ENCODE measurements at regions not wholly inside any gene's neighbourhood (a gene's known extent, or its start where the extent isn't known, plus 50 kb on each side); places are given as distances from the start of the nearest gene placed in this dataset.

GRCh38 chr12:87529413-87529812 is 499.8 kb downstream of the C12orf50 start:
- H3K4me3 ChIP-seq (replicated peaks in 1 of 2; ENCODE audit: low read depth in 2 of 2, low read length in 2 of 2) = no peak overlapping the region
- DNase-seq (ENCODE audit: low read depth in 2 of 2) = no peak
- TF ChIP-seq, protein P1, sequence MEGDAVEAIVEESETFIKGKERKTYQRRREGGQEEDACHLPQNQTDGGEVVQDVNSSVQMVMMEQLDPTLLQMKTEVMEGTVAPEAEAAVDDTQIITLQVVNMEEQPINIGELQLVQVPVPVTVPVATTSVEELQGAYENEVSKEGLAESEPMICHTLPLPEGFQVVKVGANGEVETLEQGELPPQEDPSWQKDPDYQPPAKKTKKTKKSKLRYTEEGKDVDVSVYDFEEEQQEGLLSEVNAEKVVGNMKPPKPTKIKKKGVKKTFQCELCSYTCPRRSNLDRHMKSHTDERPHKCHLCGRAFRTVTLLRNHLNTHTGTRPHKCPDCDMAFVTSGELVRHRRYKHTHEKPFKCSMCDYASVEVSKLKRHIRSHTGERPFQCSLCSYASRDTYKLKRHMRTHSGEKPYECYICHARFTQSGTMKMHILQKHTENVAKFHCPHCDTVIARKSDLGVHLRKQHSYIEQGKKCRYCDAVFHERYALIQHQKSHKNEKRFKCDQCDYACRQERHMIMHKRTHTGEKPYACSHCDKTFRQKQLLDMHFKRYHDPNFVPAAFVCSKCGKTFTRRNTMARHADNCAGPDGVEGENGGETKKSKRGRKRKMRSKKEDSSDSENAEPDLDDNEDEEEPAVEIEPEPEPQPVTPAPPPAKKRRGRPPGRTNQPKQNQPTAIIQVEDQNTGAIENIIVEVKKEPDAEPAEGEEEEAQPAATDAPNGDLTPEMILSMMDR (IDR thresholded peaks at IDR 0.05; ENCODE audit: low read depth, low read length) = no peak

DNA sequence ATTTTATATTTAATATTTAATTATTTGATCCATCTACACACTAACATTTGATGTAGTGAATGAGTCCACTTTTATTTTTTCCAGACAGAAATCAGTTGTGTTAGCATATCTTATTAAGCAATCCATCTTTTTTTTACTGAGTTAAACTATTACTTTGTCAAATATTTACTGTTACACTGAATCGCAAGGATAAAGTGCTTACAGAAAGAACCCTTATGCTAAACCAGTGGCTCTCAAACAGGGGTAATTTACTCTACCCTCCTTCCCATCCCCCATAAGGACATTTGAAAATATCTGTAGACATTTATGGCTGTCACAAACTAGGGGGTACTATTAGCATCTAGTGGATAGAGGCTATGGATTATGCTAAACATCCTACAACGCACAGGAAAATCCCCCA is 508.2 kb downstream of the C12orf50 start:
- no peak overlapping the region for H3K4me3 ChIP-seq (replicated peaks in 1 of 2; ENCODE audit: low read depth in 2 of 2, low read length in 2 of 2)
- TF ChIP-seq, protein P1 (IDR thresholded peaks at IDR 0.05; ENCODE audit: low read depth, low read length) = no peak
- DNase-seq (ENCODE audit: low read depth in 2 of 2) = no peak

DNA sequence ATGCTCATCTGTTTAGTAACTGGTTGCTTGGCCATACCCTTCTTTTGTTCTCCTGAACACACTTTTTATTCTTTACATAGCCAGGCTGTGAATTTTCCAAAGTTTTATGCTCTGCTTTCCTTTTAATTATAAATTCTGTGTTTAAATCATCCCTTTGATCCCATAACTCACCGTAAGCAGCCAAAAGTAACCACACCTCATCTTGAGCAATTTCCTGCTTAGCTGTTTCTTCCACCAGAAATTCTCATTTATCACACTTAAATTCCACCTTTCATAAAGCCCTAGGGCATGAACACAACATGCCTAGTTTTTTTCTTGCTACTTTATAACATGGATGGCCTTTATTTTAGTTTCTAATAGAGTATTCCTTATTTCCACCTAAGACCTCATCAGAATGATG is 510.7 kb downstream of the C12orf50 start:
- peak; percentile 5 to 31 for DNase-seq (ENCODE audit: low read depth in 2 of 2)
- TF ChIP-seq, protein P1 (IDR thresholded peaks at IDR 0.05; ENCODE audit: low read depth, low read length) = no peak

DNA sequence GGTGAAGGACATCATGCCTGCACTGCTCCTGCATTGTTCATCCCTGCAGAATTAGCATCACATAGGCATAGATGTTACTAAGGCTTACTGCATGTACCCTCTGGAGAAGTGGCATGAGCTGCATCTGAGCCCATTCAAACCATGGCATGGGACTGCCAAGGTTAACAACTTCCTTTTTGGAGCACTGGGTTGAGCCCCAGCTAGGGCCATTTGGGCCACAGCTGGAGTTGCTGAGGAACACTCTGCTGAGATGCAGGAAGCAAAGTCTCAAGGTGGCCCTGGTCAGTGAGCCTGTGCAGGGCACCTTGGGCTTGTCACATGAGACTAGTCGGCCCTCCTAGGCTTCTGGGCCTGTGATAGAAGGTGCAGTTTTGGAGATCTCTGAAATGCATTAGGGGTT is 511.2 kb downstream of the C12orf50 start:
- no peak overlapping the region for H3K4me3 ChIP-seq (replicated peaks in 1 of 2; ENCODE audit: low read depth in 2 of 2, low read length in 2 of 2)
- no peak for DNase-seq (ENCODE audit: low read depth in 2 of 2)
- TF ChIP-seq, protein P1 (IDR thresholded peaks at IDR 0.05; ENCODE audit: low read depth, low read length) = no peak

More for the DNA sequence above, 510.7 kb downstream of the C12orf50 start:
- H3K4me3 ChIP-seq (replicated peaks in 1 of 2; ENCODE audit: low read depth in 2 of 2, low read length in 2 of 2) = no peak overlapping the region

DNA sequence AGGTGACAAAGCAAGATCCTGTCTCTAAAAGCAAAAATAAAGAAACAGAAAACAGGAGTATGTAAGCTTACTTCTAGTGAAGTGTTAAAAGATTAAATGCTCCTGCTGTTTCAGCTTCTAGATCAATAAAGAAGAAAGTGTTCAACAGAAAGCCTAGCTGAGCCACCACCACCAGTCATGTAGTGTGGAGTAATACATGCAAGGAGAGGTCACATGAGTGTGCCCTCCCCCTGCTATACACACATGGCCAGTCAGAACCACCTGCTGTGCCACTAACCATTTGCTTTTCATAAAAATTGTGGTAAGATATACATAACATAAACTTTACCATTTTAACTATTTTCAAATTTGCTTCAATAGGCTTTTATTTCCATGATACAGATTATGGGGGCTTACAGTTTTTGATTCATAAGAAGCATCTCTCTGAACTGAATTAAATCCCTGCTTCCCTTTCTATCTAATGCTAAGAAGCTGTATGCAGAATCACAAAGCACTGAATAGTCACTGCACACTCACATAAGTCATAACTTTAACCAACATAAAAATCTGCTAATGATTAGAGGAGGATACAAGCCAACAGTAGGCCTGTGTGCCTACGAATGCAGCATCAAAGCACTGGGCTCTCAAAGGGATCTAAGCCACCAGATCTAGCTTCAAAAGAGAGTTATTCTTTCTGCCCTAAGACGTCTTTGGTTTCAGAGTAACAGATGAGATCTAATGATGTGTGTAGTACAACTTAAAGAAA is 515.5 kb downstream of the C12orf50 start:
- no peak overlapping the region for H3K4me3 ChIP-seq (replicated peaks in 1 of 2; ENCODE audit: low read depth in 2 of 2, low read length in 2 of 2)
- no peak for DNase-seq (ENCODE audit: low read depth in 2 of 2)
- TF ChIP-seq, protein P1 (IDR thresholded peaks at IDR 0.05; ENCODE audit: low read depth, low read length) = no peak

GRCh38 chr12:87511371-87511770 is 517.8 kb downstream of the C12orf50 start:
- peak; percentile 11 to 46 for DNase-seq (ENCODE audit: low read depth in 2 of 2)
- no peak overlapping the region for H3K4me3 ChIP-seq (replicated peaks in 1 of 2; ENCODE audit: low read depth in 2 of 2, low read length in 2 of 2)
- TF ChIP-seq, protein P1 (IDR thresholded peaks at IDR 0.05; ENCODE audit: low read depth, low read length) = no peak
